HCT116 (cell line): ENCODE measurements at regions not wholly inside any gene's neighbourhood (a gene's known extent, or its start where the extent isn't known, plus 50 kb on each side); places are given as distances from the start of the nearest gene placed in this dataset.

Experiments
- ATAC-seq: fragments of 200-7000 bp; cut with Tn5 transposase; 2 replicates; pipeline ENCODE4 v1.9.1; 2020; ENCODE audit warnings: mild to moderate bottlenecking, moderate library complexity
- BruUV-seq: library from RNA; stranded (reverse); fragments of 400-500 nt; replicated peaks from 2 replicates; lab custom pipeline; 2021; lab: Mats Ljungman, UMichigan
- CTCF ChIA-PET: fragments of 300-600 bp; sonication (Branson Sonifier 250); formaldehyde crosslinking; loops from one replicate; lab custom pipeline; 2021; ENCODE audit warnings: antibody characterized with exemption; lab: Charles Lee
- POLR2A ChIA-PET: fragments of 300-600, 350-600 bp; sonication (Branson Sonifier 250); formaldehyde crosslinking; loops from one replicate; lab custom pipeline; 2021; ENCODE audit warnings: antibody characterized with exemption; lab: Charles Lee
- RAD21 ChIA-PET, 2 experiments: fragments of 300-600 bp; sonication (Branson Sonifier 250); formaldehyde crosslinking; loops; one replicate each; lab custom pipeline; 2023; ENCODE audit warnings: low total read pairs in 2 of 2; ENCODE audit not compliant: uncharacterized antibody in 2 of 2, unreplicated experiment in 2 of 2, low non-redundant PET in 1 of 2; lab: Charles Lee
- DNase-seq: peaks from one replicate; pipeline ENCODE4 v3.0.0-alpha.2; 2010; ENCODE audit warnings: low read depth, low spot score
- H2AFZ ChIP-seq: fragments of 200-600 bp; shearing (Covaris generic), sonication (generic); 2 replicates; pipeline ENCODE4 v1.6.1; 2017; ENCODE audit warnings: low read depth, mixed run types, mixed read lengths, antibody characterized with exemption, low read length; ENCODE audit not compliant: poor library complexity, severe bottlenecking
- H3K27ac ChIP-seq: 2 replicates; pipeline ENCODE4 v1.5.1; 2012; ENCODE audit warnings: low read depth, low read length
- H3K27me3 ChIP-seq: fragments of 200-600 bp; sonication (generic); 2 replicates; pipeline ENCODE4 v1.6.1; 2016; ENCODE audit warnings: mixed run types, low read length, mixed read lengths; ENCODE audit not compliant: insufficient read depth
- H3K36me3 ChIP-seq, 2 experiments: fragments of 200-500 bp in 1 of 2; fragments of 200-600 bp in 1 of 2; sonication (Bioruptor generic) in 1 of 2; sonication (generic) in 1 of 2; 2 replicates each; pipeline versions ENCODE4 v1.5.1 to v1.6.1; 2014 to 2016; ENCODE audit warnings: low read length in 2 of 2, inconsistent platforms in 1 of 2, mixed read lengths in 1 of 2, mixed run types in 1 of 2; ENCODE audit not compliant: insufficient read depth in 2 of 2, control insufficient read depth in 1 of 2
- H3K4me1 ChIP-seq, 2 experiments: fragments of 200-600 bp in 1 of 2; sonication (generic) in 1 of 2; 2 replicates each; pipeline versions ENCODE4 v1.5.1 to v1.6.1; 2012 to 2017; ENCODE audit warnings: low read length in 2 of 2, inconsistent platforms in 1 of 2, mild to moderate bottlenecking in 1 of 2, mixed read lengths in 1 of 2, mixed run types in 1 of 2, moderate library complexity in 1 of 2; ENCODE audit not compliant: insufficient read depth in 2 of 2, control insufficient read depth in 1 of 2
- H3K4me2 ChIP-seq: fragments of 200-600 bp; sonication (generic); 2 replicates; pipeline ENCODE4 v1.6.1; 2017; ENCODE audit warnings: mixed run types, low read length, mixed read lengths
- H3K4me3 ChIP-seq, 2 experiments: fragments of 200-600 bp in 1 of 2; sonication (generic) in 1 of 2; replicated peaks in 1 of 2; 2 replicates each; pipeline ENCODE4 v1.5.1; 2011 to 2016; ENCODE audit warnings: low read length in 2 of 2, control low read depth in 1 of 2, low read depth in 1 of 2, mild to moderate bottlenecking in 1 of 2, mixed read lengths in 1 of 2, mixed run types in 1 of 2
- H3K79me2 ChIP-seq: fragments of 200-600 bp; sonication (generic); 2 replicates; pipeline ENCODE4 v1.6.1; 2017; ENCODE audit warnings: mild to moderate bottlenecking, mixed run types, low read length, moderate library complexity, mixed read lengths; ENCODE audit not compliant: insufficient read depth
- H3K9ac ChIP-seq: fragments of 200-600 bp; sonication (generic); 2 replicates; pipeline ENCODE4 v1.6.1; 2016; ENCODE audit warnings: low read length, mixed read lengths
- H3K9me2 ChIP-seq: fragments of 200-600 bp; sonication (generic), shearing (Covaris generic); 2 replicates; pipeline ENCODE4 v1.6.1; 2017; ENCODE audit warnings: mixed run types, mild to moderate bottlenecking, moderate library complexity; ENCODE audit not compliant: insufficient read depth
- H3K9me3 ChIP-seq, 2 experiments: fragments of 200-500 bp in 1 of 2; fragments of 200-600 bp in 1 of 2; sonication (Bioruptor generic) in 1 of 2; sonication (generic) in 1 of 2; 2 replicates each; pipeline ENCODE4 v1.6.1; 2014 to 2017; ENCODE audit warnings: low read length in 2 of 2, mixed read lengths in 2 of 2, inconsistent platforms in 1 of 2, low read depth in 1 of 2, mild to moderate bottlenecking in 1 of 2, mixed run types in 1 of 2, moderate library complexity in 1 of 2; ENCODE audit not compliant: control insufficient read depth in 1 of 2, insufficient read depth in 1 of 2
- H4K20me1 ChIP-seq: fragments of 200-600 bp; sonication (generic), shearing (Covaris generic); 2 replicates; pipeline ENCODE4 v1.6.1; 2017; ENCODE audit warnings: mixed run types, mild to moderate bottlenecking, moderate library complexity; ENCODE audit not compliant: insufficient read depth
- ATF3 ChIP-seq: IDR thresholded peaks from 2 replicates; pipeline ENCODE4 v1.6.1; 2012
- EGR1 ChIP-seq: IDR thresholded peaks from 2 replicates; pipeline ENCODE4 v1.6.1; 2012; ENCODE audit warnings: low read depth
- ELF1 ChIP-seq: IDR thresholded peaks from 2 replicates; pipeline ENCODE4 v1.6.1; 2012; ENCODE audit warnings: low read depth, borderline replicate concordance
- EZH2 ChIP-seq: fragments of 200-600 bp; sonication (generic); IDR thresholded peaks from 2 replicates; pipeline ENCODE4 v1.6.1; 2017; ENCODE audit warnings: antibody characterized with exemption, mixed run types
- FOSL1 ChIP-seq: IDR thresholded peaks from 2 replicates; pipeline ENCODE4 v1.6.1; 2012; ENCODE audit warnings: low read depth
- POLR2A ChIP-seq: IDR thresholded peaks from 2 replicates; pipeline ENCODE4 v1.7.0; 2011; ENCODE audit warnings: borderline replicate concordance; ENCODE audit not compliant: insufficient read depth, insufficient read length; ENCODE audit errors: extremely low read depth
- RAD21 ChIP-seq: IDR thresholded peaks from 2 replicates; pipeline ENCODE4 v1.6.1; 2012; ENCODE audit warnings: low read depth, mild to moderate bottlenecking
- REST ChIP-seq: IDR thresholded peaks from 2 replicates; pipeline ENCODE4 v1.6.1; 2012; ENCODE audit warnings: low read depth
- SIN3A ChIP-seq: IDR thresholded peaks from 2 replicates; pipeline ENCODE4 v1.6.1; 2012; ENCODE audit warnings: low read depth
- TCF7L2 ChIP-seq: IDR thresholded peaks from 2 replicates; pipeline ENCODE4 v1.7.0; 2011; ENCODE audit warnings: borderline replicate concordance, inconsistent platforms; ENCODE audit not compliant: insufficient read depth, insufficient read length; ENCODE audit errors: extremely low read depth
- ZBTB33 ChIP-seq: IDR thresholded peaks from 2 replicates; pipeline ENCODE4 v1.6.1; 2011; ENCODE audit warnings: mild to moderate bottlenecking, low read length, moderate library complexity; ENCODE audit not compliant: insufficient replicate concordance; ENCODE audit errors: extremely low read depth
- ZNF274 ChIP-seq: fragments of 200-500 bp; sonication (Bioruptor generic); IDR thresholded peaks from 2 replicates; pipeline ENCODE4 v1.6.1; 2014; ENCODE audit warnings: mild to moderate bottlenecking, low read depth, low read length, inconsistent platforms
- intact Hi-C: fragments of 100-400 bp; cut with micrococcal nuclease; formaldehyde crosslinking; loops from 2 replicates; pipeline ENCODE4 v1.10.0; 2022

- H3K27ac ChIP-seq: no peak overlapping the region
- H3K4me1 ChIP-seq: no peaks in the 10 kb centered on the region
- no peaks in the 10 kb centered on the region for H3K36me3 ChIP-seq
- no peaks in the 10 kb centered on the region for H3K27me3 ChIP-seq
- no peaks in the 10 kb centered on the region for H3K9me3 ChIP-seq
- no peak overlapping the region for H3K4me3 ChIP-seq
- H3K9ac ChIP-seq: no peak overlapping the region
- RAD21 ChIA-PET: no interaction called here
- DNase-seq (no peak), ATAC-seq (no peak)
- no peaks in the 10 kb centered on the region for H3K79me2 ChIP-seq
- TF ChIP-seq RAD21: no peak
- no peak for TF ChIP-seq TCF7L2
- no peak overlapping the region for H3K4me2 ChIP-seq
- no peaks in the 10 kb centered on the region for H3K9me2 ChIP-seq
- CTCF ChIA-PET: no interaction called here
- no peak overlapping the region for H2AFZ ChIP-seq
- intact Hi-C loops: no loop called here
- BruUV-seq: no TSS peak
- POLR2A ChIA-PET: no interaction called here
- no peaks in the 10 kb centered on the region for H4K20me1 ChIP-seq
These were observed 916.1 kb upstream of the POT1 start for GRCh38 chr7:125845686-125846085.

GRCh38 chr7:125834421-125834820, 904.8 kb upstream of the POT1 start:
- Histone ChIP-seq H3K9ac (no peak overlapping the region), H3K9me3 (no peaks in the 10 kb centered on the region), H3K79me2 (no peaks in the 10 kb centered on the region), H3K4me1 (no peaks in the 10 kb centered on the region), H4K20me1 (no peaks in the 10 kb centered on the region), H3K4me2 (no peak overlapping the region), H3K27ac (no peak overlapping the region), H3K9me2 (no peaks in the 10 kb centered on the region), H3K36me3 (no peaks in the 10 kb centered on the region), H3K4me3 (no peak overlapping the region), H3K27me3 (no peaks in the 10 kb centered on the region), H2AFZ (peak overlapping the region; percentile 1)
- TF ChIP-seq FOSL1 (no peak), ZBTB33 (no peak), ZNF274 (no peak), ATF3 (no peak), SIN3A (no peak), REST (no peak), POLR2A (no peak), EZH2 (no peak), RAD21 (no peak), ELF1 (no peak), EGR1 (no peak)
- DNase-seq (no peak), ATAC-seq (no peak)
- ChIA-PET CTCF (no interaction called here), RAD21 (no interaction called here), POLR2A (no interaction called here)
- BruUV-seq: no TSS peak
- intact Hi-C loops: no loop called here
